GM19035 (cell line): ENCODE measurements at regions not wholly inside any gene's neighbourhood (a gene's known extent, or its start where the extent isn't known, plus 50 kb on each side); places are given as distances from the start of the nearest gene placed in this dataset.
"Not testable (repeated sequence)": the region's sequence is repeated elsewhere in the genome, so short reads cannot be mapped to it uniquely, and the experiment has no call there.

ENCODE experiments used
- ATAC-seq: cut with Tn5 transposase; IDR thresholded peaks from one replicate; pipeline ENCODE4 v1.9.1; 2021; ENCODE audit not compliant: unreplicated experiment

- ATAC-seq, result no peak
Observed at GRCh38 chr2:145931781-145932395, 1412.0 kb upstream of the ZEB2 start.

GRCh38 chr2:145930318-145930717, 1410.4 kb upstream of the ZEB2 start:
- no peak for ATAC-seq

GRCh38 chr2:145927131-145927950, 1407.4 kb upstream of the ZEB2 start:
- no peak for ATAC-seq

- no peak for ATAC-seq
Observed at GRCh38 chr2:145925591-145925990, 1405.7 kb upstream of the ZEB2 start.

GRCh38 chr2:145919477-145919876, 1399.6 kb upstream of the ZEB2 start:
- ATAC-seq, result no peak

GRCh38 chr2:145918951-145919350, 1399.0 kb upstream of the ZEB2 start:
- ATAC-seq, result no peak

- ATAC-seq, result no peak
Observed at GRCh38 chr2:145916799-145917198, 1396.9 kb upstream of the ZEB2 start.

GRCh38 chr2:145914716-145915115, 1394.8 kb upstream of the ZEB2 start:
- no peak for ATAC-seq

GRCh38 chr2:145910416-145910815, 1390.5 kb upstream of the ZEB2 start:
- no peak for ATAC-seq

GRCh38 chr2:145909766-145910165, 1389.8 kb upstream of the ZEB2 start:
- ATAC-seq, result no peak

- ATAC-seq, result no peak
Observed at GRCh38 chr2:145909175-145909755, 1389.3 kb upstream of the ZEB2 start.

GRCh38 chr2:145906354-145906753, 1386.4 kb upstream of the ZEB2 start:
- ATAC-seq, result no peak

- ATAC-seq, result no peak
Observed at GRCh38 chr2:145905371-145905770, 1385.5 kb upstream of the ZEB2 start.

- no peak for ATAC-seq
Observed at GRCh38 chr2:145897151-145897550, 1377.2 kb upstream of the ZEB2 start.

- ATAC-seq, result no peak
Observed at GRCh38 chr2:145887915-145888314, 1368.0 kb upstream of the ZEB2 start.

GRCh38 chr2:145880997-145881396, 1361.1 kb upstream of the ZEB2 start:
- not testable (repeated sequence) for ATAC-seq

GRCh38 chr2:145875016-145875415, 1355.1 kb upstream of the ZEB2 start:
- ATAC-seq, result no peak

GRCh38 chr2:145874466-145874865, 1354.5 kb upstream of the ZEB2 start:
- no peak for ATAC-seq

GRCh38 chr2:145864501-145864900, 1344.6 kb upstream of the ZEB2 start:
- no peak for ATAC-seq

- ATAC-seq, result no peak
Observed at GRCh38 chr2:145861940-145862339, 1342.0 kb upstream of the ZEB2 start.

GRCh38 chr2:145860083-145860482, 1340.2 kb upstream of the ZEB2 start:
- ATAC-seq, result no peak

- ATAC-seq, result no peak
Observed at GRCh38 chr2:145855142-145855541, 1335.2 kb upstream of the ZEB2 start.
